ENCODE measurements at regions not wholly inside any gene's neighbourhood (a gene's known extent, or its start where the extent isn't known, plus 50 kb on each side); places are given as distances from the start of the nearest gene placed in this dataset.

- TF ChIP-seq CTCF (conservative IDR thresholded peaks at IDR 0.05 in 1 of 2, IDR thresholded peaks at IDR 0.05 in 1 of 2; ENCODE audit: low read depth in 1 of 2, low read length in 2 of 2) = no peak
- TF ChIP-seq EZH2 (IDR thresholded peaks at IDR 0.05; ENCODE audit: low read length, missing control alignments) = no peak
These were observed 195.1 kb downstream of the HLX start for GRCh38 chr1:221074332-221074731.
